Upper lobe of left lung (tissue), 6 donors: ENCODE measurements at regions not wholly inside any gene's neighbourhood (a gene's known extent, or its start where the extent isn't known, plus 50 kb on each side); places are given as distances from the start of the nearest gene placed in this dataset.
"Not testable (repeated sequence)": the region's sequence is repeated elsewhere in the genome, so short reads cannot be mapped to it uniquely, and the experiment has no call there.

Source experiments
- ATAC-seq, 2 donors: fragments of 200-7000 bp; cut with Tn5 transposase; one replicate each; pipeline ENCODE4 v1.9.1; 2022; ENCODE audit warnings: mild to moderate bottlenecking in 2 of 2, moderate library complexity in 2 of 2; ENCODE audit not compliant: low FRiP score in 2 of 2
- DNase-seq, 2 donors: peaks; one replicate each; pipeline ENCODE4 v3.0.0-alpha.2; 2019 to 2020
- H3K27ac ChIP-seq, 4 donors: fragments of 200-600 bp; sonication (generic); one replicate each; pipeline ENCODE4 v1.5.1; 2016 to 2019
- H3K27me3 ChIP-seq, 4 donors: fragments of 200-600 bp; sonication (generic); one replicate each; pipeline ENCODE4 v1.5.1; 2017 to 2019
- H3K36me3 ChIP-seq, 4 donors: fragments of 200-600 bp; sonication (generic); one replicate each; pipeline ENCODE4 v1.5.1; 2016 to 2019
- H3K4me1 ChIP-seq, 4 donors: fragments of 200-600 bp; sonication (generic); one replicate each; pipeline ENCODE4 v1.5.1; 2018 to 2019
- H3K4me3 ChIP-seq, 4 donors: fragments of 200-600 bp; sonication (generic); one replicate each; pipeline ENCODE4 v1.5.1; 2017 to 2019; ENCODE audit warnings: mild to moderate bottlenecking in 2 of 4, moderate library complexity in 1 of 4
- H3K9me3 ChIP-seq, 4 donors: fragments of 200-600 bp; sonication (generic); one replicate each; pipeline ENCODE4 v1.5.1; 2018 to 2019
- CTCF ChIP-seq, 6 experiments: fragments of 450-650 bp in 4 of 6; fragments of 200-600 bp in 2 of 6; sonication (generic) in 2 of 6; IDR thresholded peaks; one replicate each; pipeline ENCODE4 v1.5.1; 2016 to 2019; ENCODE audit warnings: antibody characterized with exemption in 6 of 6
- EP300 ChIP-seq, 4 donors: sonication (generic); formaldehyde crosslinking; IDR thresholded peaks; one replicate each; pipeline ENCODE4 v1.5.1; 2017; ENCODE audit warnings: antibody characterized with exemption in 4 of 4, control low read depth in 2 of 4
- POLR2A ChIP-seq, 4 donors: fragments of 450-650 bp; IDR thresholded peaks; one replicate each; pipeline ENCODE4 v1.5.1; 2016 to 2017; ENCODE audit warnings: antibody characterized with exemption in 4 of 4, mild to moderate bottlenecking in 2 of 4
- POLR2AphosphoS5 ChIP-seq, 2 donors: sonication (generic); formaldehyde crosslinking; IDR thresholded peaks; one replicate each; pipeline ENCODE4 v1.5.1; 2017; ENCODE audit warnings: antibody characterized with exemption in 2 of 2
- WGBS, 2 donors: methylation state at CpG; one replicate each; pipeline ENCODE4 v1.1.5; 2017 to 2018; 5-methylcytosine and 5-hydroxymethylcytosine counted together
- donor health status: DM: no; HTN: no; CAD: no; lungs with moderate emphysema.
- donor health status: DM: no; HTN: yes; CAD: no; lungs with severe emphysema.

GRCh38 chr1:100661176-100661575, 58.4 kb upstream of the VCAM1 start:
- Histone ChIP-seq H3K4me3 (no peak overlapping the region), H3K36me3 (no peaks in the 10 kb centered on the region), H3K4me1 (no peaks in the 10 kb centered on the region), H3K27ac (no peak overlapping the region), H3K9me3 (no peaks in the 10 kb centered on the region), H3K27me3 (no peaks in the 10 kb centered on the region)
- DNase-seq (no peak), ATAC-seq (no peak)
- TF ChIP-seq POLR2AphosphoS5 (IDR thresholded peaks at IDR 0.05), result no peak
- TF ChIP-seq POLR2A (IDR thresholded peaks at IDR 0.05), result no peak
- no peak for TF ChIP-seq CTCF (IDR thresholded peaks at IDR 0.05)
- TF ChIP-seq EP300 (IDR thresholded peaks at IDR 0.05), result no peak
- WGBS, 2 donors, result 84 to 86% methylated on average over 1 of the region's 1 CpG

GRCh38 chr1:100668494-100668893, 51.0 kb upstream of the VCAM1 start:
- peak in 1 of 2 donors; percentile 15 for DNase-seq
- not testable (repeated sequence) for H3K36me3 ChIP-seq

More at GRCh38 chr1:100668494-100668893, 51.0 kb upstream of the VCAM1 start:
- not testable (repeated sequence) for H3K4me1 ChIP-seq, H3K4me3 ChIP-seq, H3K9me3 ChIP-seq, ATAC-seq, H3K27ac ChIP-seq, H3K27me3 ChIP-seq
- WGBS, 2 donors, result 71 to 88% methylated on average over 7 of the region's 7 CpGs
